Middle frontal gyrus (tissue), 1 donor: ENCODE measurements at regions not wholly inside any gene's neighbourhood (a gene's known extent, or its start where the extent isn't known, plus 50 kb on each side); places are given as distances from the start of the nearest gene placed in this dataset.
A peak's percentile ranks its signal among the peaks of the same experiment; 100 is the strongest.
"Not testable (repeated sequence)": the region's sequence is repeated elsewhere in the genome, so short reads cannot be mapped to it uniquely, and the experiment has no call there.

Experiments used
- DNase-seq: peaks from one replicate; pipeline ENCODE4 v3.0.0-alpha.2; 2015; ENCODE audit warnings: low spot score; ENCODE audit errors: extremely low spot score

DNA sequence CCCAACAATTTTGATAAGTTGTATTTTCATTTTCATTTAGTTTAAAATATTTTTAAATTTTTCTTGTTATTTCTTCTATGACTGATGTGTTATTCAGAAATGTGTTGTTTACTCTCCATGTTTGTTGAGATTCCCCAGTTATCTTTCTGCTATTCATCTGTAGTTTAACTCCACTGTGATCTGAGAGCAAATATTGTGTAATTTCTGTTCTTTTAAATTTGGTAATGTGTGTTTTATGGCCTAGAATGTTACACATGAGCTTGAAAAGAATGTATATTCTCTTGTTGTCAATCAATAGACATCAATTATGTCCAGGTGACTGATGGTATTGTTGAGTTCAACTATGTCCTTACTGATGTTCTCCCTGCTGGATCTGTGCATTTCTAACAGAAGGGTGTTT, 188.2 kb downstream of the CYP26B1 start:
- no peak for DNase-seq

DNA sequence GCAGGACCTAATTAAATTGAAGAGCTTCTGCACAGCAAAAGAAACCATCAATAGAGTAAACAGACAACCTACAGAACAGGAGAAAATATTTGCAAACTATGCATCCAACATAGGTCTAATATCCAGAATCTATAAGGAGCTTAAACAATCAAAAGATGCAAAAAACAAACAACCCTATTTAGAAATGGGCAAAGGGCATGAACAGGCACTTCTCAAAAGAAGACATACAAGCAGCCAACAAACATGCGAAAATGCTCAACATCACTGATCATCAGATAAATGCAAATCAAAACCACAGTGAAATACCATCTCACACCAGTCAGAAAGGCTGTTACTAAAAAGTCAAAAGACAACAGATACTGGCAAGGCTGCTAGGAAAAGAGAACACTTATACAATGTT, 189.2 kb downstream of the CYP26B1 start:
- not testable (repeated sequence) for DNase-seq

DNA sequence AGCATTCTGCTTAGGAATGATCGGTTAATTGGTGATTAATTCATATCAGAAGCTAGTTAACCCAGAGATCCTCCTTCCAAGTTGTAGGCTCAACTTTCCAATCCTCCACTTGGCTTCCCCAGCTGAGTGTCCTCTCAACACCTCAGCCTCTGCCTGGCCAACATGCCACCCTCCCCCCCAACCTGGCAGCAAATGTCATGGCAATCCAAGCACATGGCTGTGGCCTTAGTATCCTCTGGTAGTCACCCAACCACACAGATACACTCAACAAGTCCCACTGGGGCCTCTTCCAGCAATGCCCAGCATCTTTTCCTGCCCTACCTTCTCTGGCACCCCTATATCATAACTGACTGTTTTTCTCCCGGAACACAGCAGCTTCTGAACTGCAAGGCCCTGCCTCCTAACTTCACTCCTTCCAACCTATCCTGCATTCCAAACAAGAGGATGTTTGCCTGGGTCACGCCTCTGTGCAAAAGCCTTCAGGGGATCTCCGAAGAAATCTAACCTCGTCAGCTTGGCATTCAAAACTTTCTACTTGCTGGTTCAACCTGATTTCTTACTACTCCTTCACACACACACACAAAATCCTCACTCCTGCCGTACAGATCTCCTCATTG, 195.0 kb downstream of the CYP26B1 start:
- DNase-seq, result no peak

DNA sequence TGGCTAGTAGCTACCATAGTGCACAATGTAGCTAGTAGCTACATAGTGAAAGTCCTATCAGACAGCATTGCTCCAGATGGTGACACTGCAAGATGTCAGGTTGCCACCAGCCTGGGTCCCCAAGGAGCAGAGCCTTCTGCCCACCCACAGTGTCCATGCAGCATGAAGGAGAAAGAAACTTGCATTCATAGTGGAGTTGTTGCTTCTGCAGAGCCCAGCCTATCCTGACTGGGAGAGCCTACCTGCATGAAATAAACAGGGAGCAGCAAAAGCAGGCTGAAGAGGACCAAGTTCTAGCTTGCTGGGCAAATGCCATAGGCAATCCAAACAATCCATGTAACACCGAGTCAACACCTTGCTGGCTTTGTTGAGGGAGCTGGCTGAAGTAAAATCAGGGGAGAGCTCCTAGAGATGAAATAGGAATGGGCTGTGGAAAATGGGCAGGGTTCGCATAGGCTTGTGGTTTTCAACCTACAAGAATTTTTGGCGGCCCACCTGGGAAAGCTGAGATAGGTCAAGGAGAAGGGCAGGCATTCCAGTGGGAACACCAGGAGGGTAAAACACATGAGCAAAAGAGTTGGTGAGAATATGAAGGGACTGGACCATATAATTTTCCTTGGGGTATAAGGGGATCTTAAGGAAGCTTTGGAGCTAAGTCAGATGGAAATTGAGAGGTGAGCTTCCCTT, 195.8 kb downstream of the CYP26B1 start:
- no peak for DNase-seq

DNA sequence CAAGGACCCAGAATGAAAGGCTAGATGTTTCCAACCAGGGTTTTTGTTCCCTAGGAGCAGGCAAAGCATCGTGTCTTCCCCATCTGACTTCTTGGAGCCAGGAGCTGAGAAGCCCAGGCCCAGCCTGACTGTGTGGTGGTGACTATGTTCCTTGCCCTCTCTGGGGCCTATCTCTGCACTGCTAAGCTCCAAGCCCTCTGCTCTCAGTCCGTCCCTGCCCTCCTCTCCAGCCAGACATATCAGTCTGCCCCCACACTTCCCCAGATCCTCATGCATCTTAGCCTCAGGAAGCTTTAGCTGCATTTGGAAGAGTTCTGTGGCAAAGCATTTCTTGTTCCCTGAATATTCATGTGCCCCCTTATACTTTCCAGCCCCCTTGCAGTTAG, 196.6 kb downstream of the CYP26B1 start:
- no peak for DNase-seq

DNA sequence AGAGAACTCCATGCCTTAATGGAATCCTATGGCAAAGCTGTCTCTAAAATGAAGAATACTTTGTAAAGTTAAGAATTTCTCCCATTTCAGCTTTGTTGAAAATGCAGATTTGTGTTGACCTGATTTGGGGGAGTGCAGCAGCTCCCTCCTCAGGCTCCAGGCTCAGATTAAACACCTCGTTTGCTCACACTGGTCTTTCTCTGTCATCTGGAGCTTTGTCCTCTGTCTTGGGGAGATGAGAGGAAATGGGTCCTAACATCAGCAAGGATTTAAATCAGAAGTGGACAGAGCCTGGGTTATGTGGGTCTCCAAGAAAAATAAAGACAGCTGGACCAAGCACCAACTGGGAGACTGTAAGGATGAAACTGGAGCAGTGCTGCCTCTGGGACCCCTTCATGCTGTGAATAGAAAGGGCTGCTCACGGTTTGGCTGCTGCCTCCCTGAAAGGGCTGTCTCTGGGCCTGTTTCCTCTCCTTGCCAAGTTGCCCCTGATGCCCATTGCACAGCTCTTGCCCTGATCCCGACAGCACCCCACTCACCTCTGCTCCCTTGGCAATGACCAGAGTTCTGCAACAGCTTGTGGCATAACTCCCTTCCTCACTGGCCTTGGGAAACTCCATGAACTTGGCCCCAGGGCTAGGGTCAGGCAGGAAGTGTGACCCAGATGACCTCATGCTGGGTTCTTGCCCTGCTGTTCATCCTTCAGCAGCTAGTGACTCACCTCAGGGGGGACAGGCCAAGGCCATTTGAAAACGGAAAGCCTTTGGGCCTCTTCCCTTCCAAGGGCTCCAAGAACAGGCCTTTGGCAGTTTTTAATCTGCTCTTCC, 197.2 kb downstream of the CYP26B1 start:
- DNase-seq, result no peak

DNA sequence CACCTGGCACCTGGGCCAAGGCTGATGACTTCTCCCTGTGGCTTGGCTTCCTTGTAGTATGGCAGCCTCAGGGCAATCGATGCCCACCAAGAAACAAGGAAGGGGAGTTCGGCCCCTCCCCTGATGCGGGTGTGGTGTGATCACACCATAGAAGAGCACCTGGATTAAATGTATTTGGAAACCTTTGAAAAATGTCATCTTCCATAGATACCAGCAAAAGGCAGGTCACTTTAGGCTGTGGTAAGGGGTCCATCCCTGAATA, 198.2 kb downstream of the CYP26B1 start:
- no peak for DNase-seq

DNA sequence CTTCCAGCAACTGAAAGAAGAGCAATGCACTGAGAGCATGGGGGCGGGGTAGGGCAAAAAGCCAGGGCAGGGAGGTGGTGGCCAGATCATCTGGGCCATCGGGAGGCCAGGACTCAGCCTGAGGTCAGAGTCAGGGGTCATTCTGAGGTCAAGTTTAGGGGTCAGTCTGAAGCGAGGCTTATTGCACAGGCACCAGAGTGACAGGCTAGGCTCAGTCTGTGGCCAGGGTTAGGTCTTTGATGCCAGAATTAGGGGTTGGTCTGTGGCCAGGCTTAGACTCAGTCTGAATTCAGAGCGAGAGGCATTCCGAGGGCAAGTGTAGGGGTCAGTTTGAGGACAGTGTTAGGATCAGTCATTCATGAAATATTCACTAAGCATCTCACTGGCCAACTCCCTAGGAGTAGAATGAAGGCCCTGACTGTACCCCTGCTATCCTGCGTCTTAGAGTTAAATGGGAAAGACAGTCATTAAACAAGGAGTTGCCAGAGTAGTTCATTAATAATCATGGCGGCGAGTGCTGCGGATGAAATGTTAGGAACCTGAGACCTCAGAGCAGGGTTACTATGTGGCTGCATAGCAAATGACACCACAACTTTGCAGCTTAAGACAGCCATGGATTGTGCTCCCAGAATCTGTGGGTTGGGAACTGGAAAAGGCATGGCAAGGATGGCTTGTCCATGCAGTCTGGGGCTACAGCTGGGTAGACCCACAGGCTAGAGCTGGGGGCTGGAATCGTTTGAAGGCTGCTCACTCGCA, 198.7 kb downstream of the CYP26B1 start:
- DNase-seq, result no peak

DNA sequence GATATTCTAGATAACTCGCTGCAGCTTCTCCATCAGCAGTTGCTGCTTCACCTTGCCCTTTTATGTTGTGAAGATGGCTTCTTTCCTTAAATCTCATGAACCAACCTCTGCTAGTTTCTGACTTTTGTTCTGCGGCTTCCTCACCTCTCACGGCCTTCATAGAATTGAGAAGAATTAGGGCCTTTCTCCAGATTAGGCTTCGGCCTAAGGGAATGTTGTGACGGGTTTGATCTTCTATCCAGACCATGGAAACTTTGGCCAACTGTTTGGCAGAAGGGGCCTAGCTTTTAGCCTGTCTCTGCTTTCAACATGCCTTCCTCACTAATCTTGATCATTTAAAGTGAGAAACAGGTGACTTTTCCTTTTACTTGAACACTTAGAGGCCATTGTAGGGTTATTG, 199.9 kb downstream of the CYP26B1 start:
- no peak for DNase-seq

DNA sequence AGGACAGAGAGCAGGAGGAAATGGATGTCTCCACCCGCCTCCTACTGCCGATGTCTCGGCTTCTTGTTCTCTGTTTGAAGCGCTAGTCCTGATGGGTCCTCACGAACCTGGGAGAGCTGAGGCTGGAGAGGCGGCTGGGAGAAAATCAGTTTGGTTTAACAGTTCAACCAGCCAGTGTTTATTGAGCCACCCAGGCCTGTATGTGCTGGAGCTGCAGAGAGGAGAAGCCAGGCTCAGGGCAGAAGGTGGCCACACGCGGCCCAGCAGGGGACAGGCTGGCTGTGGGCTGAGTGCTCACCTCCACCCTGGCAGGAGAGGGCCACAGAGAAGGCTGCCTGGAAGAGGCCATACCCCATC, 202.1 kb downstream of the CYP26B1 start:
- DNase-seq, result no peak

DNA sequence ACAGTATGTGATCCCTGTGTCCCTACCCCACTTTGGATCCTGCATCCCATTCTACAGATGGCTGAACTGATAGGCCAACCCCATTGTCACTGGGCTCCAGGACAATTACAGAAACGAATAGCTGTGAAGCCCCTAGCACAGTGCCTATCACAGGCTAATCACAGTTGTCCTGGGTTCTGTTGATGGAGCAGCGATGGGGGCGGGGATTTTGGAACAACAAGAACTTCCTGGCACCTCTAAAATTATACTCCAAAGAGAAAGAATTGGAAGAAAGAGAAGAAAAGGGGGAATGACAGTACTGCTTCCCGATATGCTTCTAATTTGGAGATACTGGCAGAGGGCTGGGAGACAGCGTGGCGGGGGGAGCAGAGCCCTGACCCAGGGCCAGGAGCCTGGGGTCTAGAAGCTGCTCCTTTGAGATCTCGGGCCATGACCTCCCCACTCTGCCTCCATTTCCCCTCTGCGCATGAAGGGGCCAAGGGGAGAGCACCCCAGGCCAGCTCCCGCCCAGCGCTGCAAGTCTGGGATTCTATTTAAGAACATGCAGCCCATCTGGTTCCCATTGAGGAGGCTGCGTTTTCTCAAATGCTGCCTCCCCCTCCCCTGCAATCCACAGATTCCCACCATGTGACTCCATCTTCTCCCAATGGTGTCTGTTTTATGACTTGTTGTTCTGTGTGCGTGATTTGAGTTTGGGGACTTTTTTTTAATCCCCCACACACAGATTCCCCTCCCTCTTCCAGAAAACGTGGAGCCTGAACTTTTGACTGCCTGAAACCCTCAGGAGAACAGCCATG, 202.7 kb downstream of the CYP26B1 start:
- no peak for DNase-seq

DNA sequence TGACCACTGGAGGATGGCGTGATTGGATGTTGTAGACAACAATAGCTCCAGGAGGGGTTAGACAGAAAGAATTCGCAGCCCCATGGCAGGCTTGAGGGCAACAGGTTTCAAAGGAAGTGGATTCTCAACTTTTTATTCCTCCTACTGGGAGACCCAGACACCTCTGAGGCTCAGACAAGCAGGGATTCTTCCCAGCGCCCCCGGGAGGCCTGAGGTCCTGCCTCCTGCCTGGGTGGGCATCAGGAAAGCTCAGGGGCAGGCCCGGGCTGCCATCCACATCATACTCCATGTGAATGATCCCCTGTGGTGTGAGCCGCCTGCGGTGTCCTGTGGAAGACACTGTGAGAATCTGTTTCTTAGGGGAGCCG, 203.5 kb downstream of the CYP26B1 start:
- no peak for DNase-seq

DNA sequence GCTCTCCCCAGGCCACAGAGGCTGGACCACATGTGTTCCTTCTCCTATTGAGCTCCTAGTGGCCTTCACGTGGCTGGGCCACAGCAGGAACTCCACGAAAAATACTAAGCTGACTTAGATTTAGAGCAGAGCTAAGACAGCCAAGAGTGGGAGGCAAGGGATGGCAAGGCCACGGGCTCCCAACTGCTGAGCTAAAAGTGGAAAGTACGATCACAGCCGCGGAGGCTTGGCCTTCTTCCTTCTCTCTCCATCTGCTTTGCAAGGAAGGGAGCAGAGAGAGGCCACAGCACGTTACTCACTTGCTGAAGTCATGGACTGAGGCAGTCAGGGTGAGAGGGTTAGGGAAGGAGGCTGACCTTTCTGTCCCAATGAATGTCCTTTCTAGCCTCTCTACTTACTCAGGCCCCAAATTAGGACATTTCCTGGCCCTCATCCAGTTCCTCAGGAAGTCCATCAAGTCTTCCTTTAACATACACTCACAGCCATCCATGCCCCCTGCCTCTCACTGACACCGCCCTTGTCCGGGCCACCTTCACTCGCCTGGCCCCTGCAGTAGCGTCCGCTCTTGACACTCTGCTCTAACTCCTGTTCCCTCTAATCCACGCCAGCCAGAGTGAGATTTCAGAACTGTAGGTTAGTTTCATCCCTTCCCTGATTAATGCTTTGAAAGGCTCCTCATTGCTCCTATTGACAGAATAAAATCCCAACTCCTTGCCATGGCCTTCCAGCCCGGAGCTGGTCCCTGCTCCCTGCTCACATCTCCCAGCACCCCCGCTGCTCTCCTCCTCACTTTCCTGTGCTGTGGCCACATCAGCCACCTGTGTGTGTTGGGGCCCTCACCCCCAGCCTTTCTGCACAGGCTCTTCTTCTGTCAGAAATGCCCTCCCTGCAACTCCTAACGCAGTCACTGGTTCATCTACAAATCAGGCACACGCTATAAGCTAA, 204.2 kb downstream of the CYP26B1 start:
- peak; percentile 49 for DNase-seq

DNA sequence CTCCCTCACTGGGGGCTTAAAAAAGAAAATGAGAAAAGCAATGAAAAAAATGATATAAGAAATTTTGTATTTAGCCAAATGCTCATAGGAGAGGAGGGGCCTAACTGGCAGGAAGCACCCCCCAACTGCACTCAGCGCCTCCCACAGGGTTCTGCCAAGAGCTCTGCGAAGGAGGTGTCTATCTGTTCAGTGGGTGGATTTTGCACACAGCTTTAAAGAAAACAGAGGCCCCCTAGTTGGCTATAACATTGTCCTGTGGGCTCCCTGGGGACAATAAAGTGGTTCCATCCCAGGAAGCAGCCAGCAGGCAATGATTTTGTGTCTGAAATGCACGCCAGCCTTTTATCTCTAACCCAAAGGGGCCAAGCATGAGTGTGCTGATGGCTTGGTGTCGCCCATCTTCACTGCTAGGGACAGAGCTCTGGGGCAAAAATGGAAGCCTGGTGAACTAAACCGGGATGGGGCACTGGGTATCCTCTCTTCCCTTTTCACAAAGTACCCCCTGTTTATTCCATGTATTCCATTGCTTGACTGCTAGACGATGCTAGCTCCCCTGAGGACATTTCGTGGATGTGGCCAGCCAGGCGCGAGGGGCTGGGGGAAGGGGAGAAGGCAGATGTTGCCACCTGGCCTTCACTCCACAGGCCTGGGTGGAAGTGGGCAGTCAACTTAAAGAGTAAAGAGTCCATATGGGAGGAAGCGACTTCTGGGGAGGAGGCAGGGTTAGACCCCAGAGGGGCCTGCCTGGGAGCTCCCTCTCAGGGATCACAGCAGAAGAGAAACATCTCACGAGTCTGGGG, 205.7 kb downstream of the CYP26B1 start:
- no peak for DNase-seq

DNA sequence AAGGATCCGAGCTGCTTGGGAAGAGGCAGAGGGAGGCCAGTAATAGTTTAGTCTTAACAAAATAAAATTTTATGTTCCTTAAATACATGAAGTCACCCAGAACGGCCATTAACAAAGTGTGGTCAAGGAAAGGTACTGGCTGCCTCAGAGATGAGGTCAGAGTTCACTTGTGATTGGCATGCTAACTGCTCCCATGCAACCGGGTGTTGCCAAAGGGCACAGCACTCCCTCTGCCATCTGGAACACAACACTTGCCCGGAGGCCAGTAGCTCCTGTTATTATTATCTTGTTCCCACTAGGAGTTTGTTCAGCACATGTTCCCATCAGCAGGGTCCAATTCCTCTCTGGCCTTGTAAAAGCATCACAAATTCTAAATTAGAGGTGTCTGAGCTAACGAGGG, 207.0 kb downstream of the CYP26B1 start:
- no peak for DNase-seq

DNA sequence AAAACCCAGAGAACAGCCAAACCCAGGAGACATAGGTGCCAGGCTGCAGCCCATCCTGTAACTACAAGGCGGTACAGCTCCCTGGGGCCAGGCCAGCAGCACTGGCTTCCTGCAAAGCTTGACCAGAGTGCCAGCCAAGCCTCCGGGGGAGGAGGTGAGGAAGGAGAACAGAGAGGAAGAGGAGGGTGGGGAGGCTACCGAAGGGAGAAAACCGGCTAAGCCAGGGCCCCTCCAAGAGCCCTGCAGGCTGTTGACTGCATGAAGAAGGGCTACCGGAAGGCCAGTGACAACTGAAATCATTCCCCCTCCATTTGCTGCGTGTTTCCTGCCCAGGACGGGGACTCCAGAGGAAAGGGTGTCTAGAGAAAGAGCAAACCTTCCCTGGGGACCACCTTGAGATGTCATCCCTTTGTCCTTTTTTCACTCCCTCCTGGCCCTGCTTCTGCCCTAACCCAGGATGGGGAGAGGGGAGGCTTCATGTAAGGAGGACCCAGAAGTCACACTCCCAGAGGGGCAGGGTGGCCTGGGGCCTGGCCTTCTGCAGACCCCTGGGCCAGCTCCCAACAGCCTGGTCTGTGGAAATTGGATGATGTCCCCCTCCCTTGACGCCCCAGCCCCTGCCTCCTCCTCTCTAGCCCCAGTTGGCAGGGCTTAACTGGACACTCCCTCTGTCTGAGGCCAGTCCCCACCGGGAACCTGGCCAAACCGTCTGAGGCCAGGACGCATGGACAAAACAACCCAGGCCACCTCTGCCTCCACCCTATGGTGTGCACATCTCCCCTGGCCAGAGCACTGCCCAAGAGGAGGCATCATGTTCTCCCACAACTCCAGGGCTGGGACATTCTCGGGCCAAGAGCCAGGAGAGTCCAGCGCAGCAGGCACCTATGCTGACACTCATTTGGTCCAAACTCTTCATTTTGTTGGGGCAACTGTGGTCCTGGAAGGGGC, 207.8 kb downstream of the CYP26B1 start:
- no peak for DNase-seq

DNA sequence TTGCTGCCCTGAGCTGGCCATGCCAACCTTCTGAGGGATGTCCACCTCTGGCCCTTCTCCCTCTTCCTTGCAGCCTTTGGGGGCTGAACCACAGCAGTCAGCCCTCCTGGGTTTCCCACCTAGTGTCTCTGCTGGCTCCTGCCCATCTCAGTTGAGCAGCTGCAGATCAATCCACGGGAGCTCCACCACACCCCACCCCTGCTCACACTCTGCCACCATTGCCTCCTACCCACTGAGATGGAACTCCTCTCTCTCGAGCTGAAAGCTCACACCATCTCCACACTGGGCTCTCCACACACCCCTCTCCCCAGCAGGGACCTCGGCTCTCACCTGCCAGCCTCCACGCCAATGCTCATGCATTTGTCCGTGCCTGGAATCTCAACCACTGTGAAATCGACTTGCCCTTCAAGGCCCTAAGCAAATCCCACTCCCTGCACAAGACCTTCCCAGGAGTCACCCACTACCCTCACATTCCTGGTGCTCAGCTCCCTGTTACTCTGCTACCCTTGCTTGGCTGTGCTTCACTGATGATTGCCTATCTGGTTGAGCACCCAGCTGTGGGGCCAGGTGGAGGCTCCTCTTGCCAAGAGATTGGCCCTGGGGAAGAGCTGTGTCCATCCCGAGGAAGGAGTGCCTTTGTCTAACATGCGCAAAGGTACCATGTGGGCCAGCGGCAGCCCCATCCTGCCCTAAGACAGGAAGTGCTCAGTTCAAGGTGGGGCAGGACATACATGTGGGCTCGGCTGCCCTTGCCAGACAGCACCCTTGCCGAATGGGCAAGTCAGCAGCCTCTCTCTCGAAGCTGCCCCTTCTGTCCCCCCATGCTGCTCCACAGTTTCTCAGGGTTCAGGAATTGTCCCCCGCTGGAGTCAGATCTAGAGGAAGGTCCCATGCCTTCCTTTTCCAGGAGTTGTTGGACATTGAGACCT, 208.7 kb downstream of the CYP26B1 start:
- no peak for DNase-seq
